ENCODE measurements at regions not wholly inside any gene's neighbourhood (a gene's known extent, or its start where the extent isn't known, plus 50 kb on each side); places are given as distances from the start of the nearest gene placed in this dataset.

- Histone ChIP-seq H3K9me3 (ENCODE audit: control insufficient read depth, insufficient read depth, low read depth, low read length) (no peaks in the 10 kb centered on the region), H3K36me3 (ENCODE audit: control insufficient read depth in 2 of 2, insufficient read depth in 1 of 2, low read length in 2 of 2) (no peaks in the 10 kb centered on the region), H3K4me3 (ENCODE audit: low read depth, low read length) (no peak overlapping the region), H3K27ac (ENCODE audit: extremely low read depth, low read depth, low read length) (no peak overlapping the region), H3K4me1 (ENCODE audit: control insufficient read depth, insufficient read depth, low read length) (no peaks in the 10 kb centered on the region)
- ChIA-PET POLR2A (no interaction called here), CTCF (no interaction called here)
- TF ChIP-seq, protein P1, sequence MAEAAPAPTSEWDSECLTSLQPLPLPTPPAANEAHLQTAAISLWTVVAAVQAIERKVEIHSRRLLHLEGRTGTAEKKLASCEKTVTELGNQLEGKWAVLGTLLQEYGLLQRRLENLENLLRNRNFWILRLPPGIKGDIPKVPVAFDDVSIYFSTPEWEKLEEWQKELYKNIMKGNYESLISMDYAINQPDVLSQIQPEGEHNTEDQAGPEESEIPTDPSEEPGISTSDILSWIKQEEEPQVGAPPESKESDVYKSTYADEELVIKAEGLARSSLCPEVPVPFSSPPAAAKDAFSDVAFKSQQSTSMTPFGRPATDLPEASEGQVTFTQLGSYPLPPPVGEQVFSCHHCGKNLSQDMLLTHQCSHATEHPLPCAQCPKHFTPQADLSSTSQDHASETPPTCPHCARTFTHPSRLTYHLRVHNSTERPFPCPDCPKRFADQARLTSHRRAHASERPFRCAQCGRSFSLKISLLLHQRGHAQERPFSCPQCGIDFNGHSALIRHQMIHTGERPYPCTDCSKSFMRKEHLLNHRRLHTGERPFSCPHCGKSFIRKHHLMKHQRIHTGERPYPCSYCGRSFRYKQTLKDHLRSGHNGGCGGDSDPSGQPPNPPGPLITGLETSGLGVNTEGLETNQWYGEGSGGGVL (tag by site-specific recombination; IDR thresholded peaks at IDR 0.05) = no peak
- TF ChIP-seq ZNF23 (tag by site-specific recombination; IDR thresholded peaks at IDR 0.05; ENCODE audit: borderline replicate concordance) = no peak
- TF ChIP-seq MYNN (tag by site-specific recombination; IDR thresholded peaks at IDR 0.05; ENCODE audit: borderline replicate concordance) = no peak
- no peak for TF ChIP-seq REPIN1 (tag by site-specific recombination; IDR thresholded peaks at IDR 0.05; ENCODE audit: low read depth)
- TF ChIP-seq FEZF1 (tag by site-specific recombination; IDR thresholded peaks at IDR 0.05) = no peak
- TF ChIP-seq TCF7L2 (IDR thresholded peaks at IDR 0.05; ENCODE audit: borderline replicate concordance, low read depth, low read length) = no peak
- TF ChIP-seq, protein P2, sequence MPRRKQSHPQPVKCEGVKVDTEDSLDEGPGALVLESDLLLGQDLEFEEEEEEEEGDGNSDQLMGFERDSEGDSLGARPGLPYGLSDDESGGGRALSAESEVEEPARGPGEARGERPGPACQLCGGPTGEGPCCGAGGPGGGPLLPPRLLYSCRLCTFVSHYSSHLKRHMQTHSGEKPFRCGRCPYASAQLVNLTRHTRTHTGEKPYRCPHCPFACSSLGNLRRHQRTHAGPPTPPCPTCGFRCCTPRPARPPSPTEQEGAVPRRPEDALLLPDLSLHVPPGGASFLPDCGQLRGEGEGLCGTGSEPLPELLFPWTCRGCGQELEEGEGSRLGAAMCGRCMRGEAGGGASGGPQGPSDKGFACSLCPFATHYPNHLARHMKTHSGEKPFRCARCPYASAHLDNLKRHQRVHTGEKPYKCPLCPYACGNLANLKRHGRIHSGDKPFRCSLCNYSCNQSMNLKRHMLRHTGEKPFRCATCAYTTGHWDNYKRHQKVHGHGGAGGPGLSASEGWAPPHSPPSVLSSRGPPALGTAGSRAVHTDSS (tag by site-specific recombination; IDR thresholded peaks at IDR 0.05) = no peak
- TF ChIP-seq, protein P3, sequence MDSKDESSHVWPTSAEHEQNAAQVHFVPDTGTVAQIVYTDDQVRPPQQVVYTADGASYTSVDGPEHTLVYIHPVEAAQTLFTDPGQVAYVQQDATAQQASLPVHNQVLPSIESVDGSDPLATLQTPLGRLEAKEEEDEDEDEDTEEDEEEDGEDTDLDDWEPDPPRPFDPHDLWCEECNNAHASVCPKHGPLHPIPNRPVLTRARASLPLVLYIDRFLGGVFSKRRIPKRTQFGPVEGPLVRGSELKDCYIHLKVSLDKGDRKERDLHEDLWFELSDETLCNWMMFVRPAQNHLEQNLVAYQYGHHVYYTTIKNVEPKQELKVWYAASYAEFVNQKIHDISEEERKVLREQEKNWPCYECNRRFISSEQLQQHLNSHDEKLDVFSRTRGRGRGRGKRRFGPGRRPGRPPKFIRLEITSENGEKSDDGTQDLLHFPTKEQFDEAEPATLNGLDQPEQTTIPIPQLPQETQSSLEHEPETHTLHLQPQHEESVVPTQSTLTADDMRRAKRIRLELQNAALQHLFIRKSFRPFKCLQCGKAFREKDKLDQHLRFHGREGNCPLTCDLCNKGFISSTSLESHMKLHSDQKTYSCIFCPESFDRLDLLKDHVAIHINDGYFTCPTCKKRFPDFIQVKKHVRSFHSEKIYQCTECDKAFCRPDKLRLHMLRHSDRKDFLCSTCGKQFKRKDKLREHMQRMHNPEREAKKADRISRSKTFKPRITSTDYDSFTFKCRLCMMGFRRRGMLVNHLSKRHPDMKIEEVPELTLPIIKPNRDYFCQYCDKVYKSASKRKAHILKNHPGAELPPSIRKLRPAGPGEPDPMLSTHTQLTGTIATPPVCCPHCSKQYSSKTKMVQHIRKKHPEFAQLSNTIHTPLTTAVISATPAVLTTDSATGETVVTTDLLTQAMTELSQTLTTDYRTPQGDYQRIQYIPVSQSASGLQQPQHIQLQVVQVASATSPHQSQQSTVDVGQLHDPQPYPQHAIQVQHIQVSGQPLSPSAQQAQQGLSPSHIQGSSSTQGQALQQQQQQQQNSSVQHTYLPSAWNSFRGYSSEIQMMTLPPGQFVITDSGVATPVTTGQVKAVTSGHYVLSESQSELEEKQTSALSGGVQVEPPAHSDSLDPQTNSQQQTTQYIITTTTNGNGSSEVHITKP (tag by site-specific recombination; IDR thresholded peaks at IDR 0.05) = no peak
- no peak for TF ChIP-seq ZNF473 (tag by site-specific recombination; IDR thresholded peaks at IDR 0.05)
- no peak for TF ChIP-seq ZNF555 (tag by site-specific recombination; conservative IDR thresholded peaks at IDR 0.05)
- no peak for TF ChIP-seq ZNF37A (tag by site-specific recombination; IDR thresholded peaks at IDR 0.05)
Observed at GRCh38 chr4:137711502-137711901, 179.2 kb upstream of the PCDH18 start.

GRCh38 chr4:137707626-137708025, 175.3 kb upstream of the PCDH18 start:
- H3K36me3 ChIP-seq (ENCODE audit: control insufficient read depth in 2 of 2, insufficient read depth in 1 of 2, low read length in 2 of 2) = no peaks in the 10 kb centered on the region
- H3K27ac ChIP-seq (ENCODE audit: extremely low read depth, low read depth, low read length) = no peak overlapping the region
- H3K4me3 ChIP-seq (ENCODE audit: low read depth, low read length) = no peak overlapping the region
- no peaks in the 10 kb centered on the region for H3K9me3 ChIP-seq (ENCODE audit: control insufficient read depth, insufficient read depth, low read depth, low read length)
- CTCF ChIA-PET = no interaction called here
- POLR2A ChIA-PET = no interaction called here
- H3K4me1 ChIP-seq (ENCODE audit: control insufficient read depth, insufficient read depth, low read length) = no peaks in the 10 kb centered on the region
- TF ChIP-seq OVOL3 (tag by site-specific recombination; IDR thresholded peaks at IDR 0.05) (no peak), GLI2 (tag by site-specific recombination; IDR thresholded peaks at IDR 0.05; ENCODE audit: borderline replicate concordance, low read depth) (no peak), ZNF449 (tag by site-specific recombination; IDR thresholded peaks at IDR 0.05) (no peak), ZNF544 (tag by site-specific recombination; IDR thresholded peaks at IDR 0.05) (no peak), BCL11B (tag by site-specific recombination; IDR thresholded peaks at IDR 0.05; ENCODE audit: low read depth) (no peak), KLF10 (tag by site-specific recombination; IDR thresholded peaks at IDR 0.05) (no peak), ZNF335 (tag by site-specific recombination; conservative IDR thresholded peaks at IDR 0.05) (no peak), ZNF292 (tag by site-specific recombination; IDR thresholded peaks at IDR 0.05; ENCODE audit: borderline replicate concordance, low read depth) (no peak)
- TF ChIP-seq, protein P4, sequence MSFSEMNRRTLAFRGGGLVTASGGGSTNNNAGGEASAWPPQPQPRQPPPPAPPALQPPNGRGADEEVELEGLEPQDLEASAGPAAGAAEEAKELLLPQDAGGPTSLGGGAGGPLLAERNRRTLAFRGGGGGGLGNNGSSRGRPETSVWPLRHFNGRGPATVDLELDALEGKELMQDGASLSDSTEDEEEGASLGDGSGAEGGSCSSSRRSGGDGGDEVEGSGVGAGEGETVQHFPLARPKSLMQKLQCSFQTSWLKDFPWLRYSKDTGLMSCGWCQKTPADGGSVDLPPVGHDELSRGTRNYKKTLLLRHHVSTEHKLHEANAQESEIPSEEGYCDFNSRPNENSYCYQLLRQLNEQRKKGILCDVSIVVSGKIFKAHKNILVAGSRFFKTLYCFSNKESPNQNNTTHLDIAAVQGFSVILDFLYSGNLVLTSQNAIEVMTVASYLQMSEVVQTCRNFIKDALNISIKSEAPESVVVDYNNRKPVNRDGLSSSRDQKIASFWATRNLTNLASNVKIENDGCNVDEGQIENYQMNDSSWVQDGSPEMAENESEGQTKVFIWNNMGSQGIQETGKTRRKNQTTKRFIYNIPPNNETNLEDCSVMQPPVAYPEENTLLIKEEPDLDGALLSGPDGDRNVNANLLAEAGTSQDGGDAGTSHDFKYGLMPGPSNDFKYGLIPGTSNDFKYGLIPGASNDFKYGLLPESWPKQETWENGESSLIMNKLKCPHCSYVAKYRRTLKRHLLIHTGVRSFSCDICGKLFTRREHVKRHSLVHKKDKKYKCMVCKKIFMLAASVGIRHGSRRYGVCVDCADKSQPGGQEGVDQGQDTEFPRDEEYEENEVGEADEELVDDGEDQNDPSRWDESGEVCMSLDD (tag by site-specific recombination; IDR thresholded peaks at IDR 0.05) = no peak

Data from HEK293 (cell line).